HL-60 (cell line): ENCODE measurements at regions not wholly inside any gene's neighbourhood (a gene's known extent, or its start where the extent isn't known, plus 50 kb on each side); places are given as distances from the start of the nearest gene placed in this dataset.

Source experiments
- DNase-seq, 2 experiments: peaks; one replicate each; pipeline ENCODE4 v3.0.0-alpha.2; 2010 to 2020; ENCODE audit warnings: low read depth in 1 of 2, low spot score in 1 of 2
- H3K27ac ChIP-seq: fragments of 250-450 bp; sonication (Bioruptor Pico); replicated peaks from 2 replicates; pipeline ENCODE4 v1.5.1; 2020; ENCODE audit warnings: mild to moderate bottlenecking, moderate library complexity
- H3K27me3 ChIP-seq: fragments of 250-450 bp; sonication (Bioruptor Pico); 2 replicates; pipeline ENCODE4 v1.5.1; 2021; ENCODE audit warnings: mild to moderate bottlenecking, moderate library complexity; ENCODE audit not compliant: insufficient read depth, poor library complexity, severe bottlenecking
- H3K4me3 ChIP-seq: replicated peaks from 2 replicates; pipeline ENCODE4 v1.5.1; 2011; ENCODE audit warnings: mild to moderate bottlenecking, control low read depth, low read length; ENCODE audit not compliant: insufficient read depth
- CTCF ChIP-seq: IDR thresholded peaks from one replicate; pipeline ENCODE4 v1.5.1; 2011; ENCODE audit warnings: low read length, control low read depth, inconsistent platforms; ENCODE audit not compliant: insufficient read depth
- GABPA ChIP-seq: IDR thresholded peaks from 2 replicates; pipeline ENCODE4 v1.6.1; 2012; ENCODE audit warnings: low read depth
- POLR2AphosphoS5 ChIP-seq: IDR thresholded peaks from 2 replicates; pipeline ENCODE4 v1.6.1; 2012; ENCODE audit warnings: low read depth
- REST ChIP-seq: IDR thresholded peaks from 2 replicates; pipeline ENCODE4 v1.6.1; 2012; ENCODE audit warnings: low read depth; ENCODE audit not compliant: insufficient replicate concordance
- SPI1 ChIP-seq: IDR thresholded peaks from 2 replicates; pipeline ENCODE4 v1.6.1; 2012; ENCODE audit warnings: low read depth, mild to moderate bottlenecking, borderline replicate concordance

- H3K27ac ChIP-seq: no peak overlapping the region
- no peaks in the 10 kb centered on the region for H3K27me3 ChIP-seq
- no peak for TF ChIP-seq REST
- TF ChIP-seq CTCF: no peak
- no peak for TF ChIP-seq POLR2AphosphoS5
- TF ChIP-seq SPI1: no peak
- TF ChIP-seq GABPA: no peak
- H3K4me3 ChIP-seq: no peak overlapping the region
- no peak for DNase-seq
These were observed 74.9 kb upstream of the MAOA start for GRCh38 chrX:43581167-43581566.

- H3K27ac ChIP-seq: no peak overlapping the region
- no peak for DNase-seq
- no peak for TF ChIP-seq POLR2AphosphoS5
- no peak for TF ChIP-seq GABPA
- TF ChIP-seq CTCF: no peak
- no peak for TF ChIP-seq SPI1
- no peak for TF ChIP-seq REST
These were observed 74.1 kb upstream of the MAOA start for GRCh38 chrX:43581888-43582539.

GRCh38 chrX:43582540-43582913 lies 73.6 kb upstream of the MAOA start:
- no peak overlapping the region for H3K4me3 ChIP-seq
- H3K27ac ChIP-seq: no peak overlapping the region
- no peak for DNase-seq
- TF ChIP-seq REST (no peak), CTCF (no peak), GABPA (no peak), POLR2AphosphoS5 (no peak), SPI1 (no peak)
- H3K27me3 ChIP-seq: no peaks in the 10 kb centered on the region

More at GRCh38 chrX:43581888-43582539, 74.1 kb upstream of the MAOA start:
- H3K4me3 ChIP-seq: no peak overlapping the region
- H3K27me3 ChIP-seq: no peaks in the 10 kb centered on the region
